22Rv1 (cell line): ENCODE measurements at regions not wholly inside any gene's neighbourhood (a gene's known extent, or its start where the extent isn't known, plus 50 kb on each side); places are given as distances from the start of the nearest gene placed in this dataset.

Experiments used
- ZFX ChIP-seq: fragments of 450-650 bp; IDR thresholded peaks from 2 replicates; pipeline ENCODE4 v1.6.1; 2017; ENCODE audit warnings: antibody characterized with exemption, borderline replicate concordance
- TF ChIP-seq, protein P1 (sequence below): fragments of 450-650 bp; IDR thresholded peaks from 2 replicates; pipeline ENCODE4 v1.5.1; 2017; ENCODE audit warnings: mild to moderate bottlenecking

GRCh38 chr2:41729800-41730364 lies 317.9 kb upstream of the PKDCC start:
- TF ChIP-seq, protein P1, sequence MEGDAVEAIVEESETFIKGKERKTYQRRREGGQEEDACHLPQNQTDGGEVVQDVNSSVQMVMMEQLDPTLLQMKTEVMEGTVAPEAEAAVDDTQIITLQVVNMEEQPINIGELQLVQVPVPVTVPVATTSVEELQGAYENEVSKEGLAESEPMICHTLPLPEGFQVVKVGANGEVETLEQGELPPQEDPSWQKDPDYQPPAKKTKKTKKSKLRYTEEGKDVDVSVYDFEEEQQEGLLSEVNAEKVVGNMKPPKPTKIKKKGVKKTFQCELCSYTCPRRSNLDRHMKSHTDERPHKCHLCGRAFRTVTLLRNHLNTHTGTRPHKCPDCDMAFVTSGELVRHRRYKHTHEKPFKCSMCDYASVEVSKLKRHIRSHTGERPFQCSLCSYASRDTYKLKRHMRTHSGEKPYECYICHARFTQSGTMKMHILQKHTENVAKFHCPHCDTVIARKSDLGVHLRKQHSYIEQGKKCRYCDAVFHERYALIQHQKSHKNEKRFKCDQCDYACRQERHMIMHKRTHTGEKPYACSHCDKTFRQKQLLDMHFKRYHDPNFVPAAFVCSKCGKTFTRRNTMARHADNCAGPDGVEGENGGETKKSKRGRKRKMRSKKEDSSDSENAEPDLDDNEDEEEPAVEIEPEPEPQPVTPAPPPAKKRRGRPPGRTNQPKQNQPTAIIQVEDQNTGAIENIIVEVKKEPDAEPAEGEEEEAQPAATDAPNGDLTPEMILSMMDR: no peak
- no peak for TF ChIP-seq ZFX
